Psoas muscle (tissue), 7 donors: ENCODE measurements at regions not wholly inside any gene's neighbourhood (a gene's known extent, or its start where the extent isn't known, plus 50 kb on each side); places are given as distances from the start of the nearest gene placed in this dataset.
"Not testable (repeated sequence)": the region's sequence is repeated elsewhere in the genome, so short reads cannot be mapped to it uniquely, and the experiment has no call there.

Source experiments
- ATAC-seq, 4 donors: fragments of 200-7000 bp; cut with Tn5 transposase; one replicate each; pipeline ENCODE4 v1.9.1; 2020; ENCODE audit warnings: moderate library complexity in 3 of 4, mild to moderate bottlenecking in 2 of 4
- DNase-seq, 2 donors: peaks; one replicate each; pipeline ENCODE4 v3.0.0-alpha.2; 2020
- H3K27ac ChIP-seq: fragments of 200-600 bp; one replicate; pipeline ENCODE4 v1.8.0; 2022
- H3K27me3 ChIP-seq, 3 donors: fragments of 200-600 bp in 1 of 3; one replicate each; pipeline versions ENCODE4 v1.6.1 to v1.8.0; 2013 to 2022; ENCODE audit warnings: low read length in 2 of 3, mild to moderate bottlenecking in 2 of 3, moderate library complexity in 1 of 3; ENCODE audit not compliant: insufficient read depth in 3 of 3
- H3K36me3 ChIP-seq, 2 donors: fragments of 200-600 bp in 1 of 2; one replicate each; pipeline versions ENCODE4 v1.6.1 to v1.8.0; 2013 to 2022; ENCODE audit warnings: low read depth in 1 of 2, mild to moderate bottlenecking in 1 of 2, moderate library complexity in 1 of 2; ENCODE audit not compliant: insufficient read depth in 1 of 2
- H3K4me1 ChIP-seq: fragments of 200-600 bp; one replicate; pipeline ENCODE4 v1.8.0; 2022
- H3K4me3 ChIP-seq: fragments of 200-600 bp; one replicate; pipeline ENCODE4 v1.8.0; 2022; ENCODE audit warnings: mild to moderate bottlenecking
- H3K9me3 ChIP-seq: fragments of 200-600 bp; one replicate; pipeline ENCODE4 v1.8.0; 2022
- WGBS, 3 donors: extraction: QIAGEN DNeasy Blood & Tissue Kit; methylation state at CpG; one replicate each; pipeline versions ENCODE4 v1.1.6 to v1.1.7; 2013; 5-methylcytosine and 5-hydroxymethylcytosine counted together
- intact Hi-C, 2 donors: fragments of 100-400 bp; cut with DNase I; formaldehyde crosslinking; loops; one replicate each; pipeline versions ENCODE4 v1.11.0 to v1.14.2; 2022
- TF ChIP-seq, protein P1 (sequence below): fragments of 200-600 bp; IDR thresholded peaks from one replicate; pipeline ENCODE4 v1.8.0; 2022; ENCODE audit warnings: antibody characterized with exemption
- donor health status: healthy with polysubstance abuse.
- donor health status: DM: no; HTN: no; CAD: no; lungs with moderate emphysema.
- donor health status: Bipolar disorder and iron deficiency.
- donor health status: healthy.
- donor health status: DM: yes; HTN: yes; CAD: no.
- donor health status: DM: no; HTN: no; CAD: no.
- donor health status: DM: yes; HTN: yes; CAD: no.

DNA sequence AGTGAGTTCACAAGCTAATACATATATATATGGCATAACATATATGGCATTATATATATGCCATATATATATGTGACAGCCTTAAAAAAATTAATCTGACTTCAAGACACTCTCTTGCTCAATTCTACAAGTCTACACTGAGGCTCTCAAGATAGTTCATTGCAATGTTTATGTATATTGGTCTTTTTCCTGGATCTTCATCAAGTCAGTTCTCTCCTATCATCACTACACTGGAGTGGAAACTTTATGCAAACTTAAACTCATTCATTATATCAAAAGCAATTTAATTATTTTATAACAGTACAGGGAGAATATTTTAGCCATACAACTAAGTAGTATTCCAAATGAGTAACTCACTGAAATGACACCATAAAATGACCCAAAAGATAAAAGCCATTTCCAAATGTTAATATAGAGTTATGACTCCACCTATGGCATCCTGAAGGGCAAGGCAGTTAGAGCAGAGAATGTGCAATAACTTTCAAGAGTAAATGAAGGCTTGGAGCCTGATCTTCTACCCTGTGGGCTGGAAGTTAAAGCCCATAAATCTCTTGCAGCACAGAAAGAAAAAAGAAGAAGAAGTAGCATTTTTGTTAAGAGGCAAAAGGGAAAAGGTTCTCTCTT is 176.3 kb upstream of the SLIT2 start:
- H3K36me3 ChIP-seq: no peaks in the 10 kb centered on the region
- no peaks in the 10 kb centered on the region for H3K9me3 ChIP-seq
- DNase-seq (no peak), ATAC-seq (no peak)
- no peak overlapping the region for H3K27ac ChIP-seq
- TF ChIP-seq, protein P1, sequence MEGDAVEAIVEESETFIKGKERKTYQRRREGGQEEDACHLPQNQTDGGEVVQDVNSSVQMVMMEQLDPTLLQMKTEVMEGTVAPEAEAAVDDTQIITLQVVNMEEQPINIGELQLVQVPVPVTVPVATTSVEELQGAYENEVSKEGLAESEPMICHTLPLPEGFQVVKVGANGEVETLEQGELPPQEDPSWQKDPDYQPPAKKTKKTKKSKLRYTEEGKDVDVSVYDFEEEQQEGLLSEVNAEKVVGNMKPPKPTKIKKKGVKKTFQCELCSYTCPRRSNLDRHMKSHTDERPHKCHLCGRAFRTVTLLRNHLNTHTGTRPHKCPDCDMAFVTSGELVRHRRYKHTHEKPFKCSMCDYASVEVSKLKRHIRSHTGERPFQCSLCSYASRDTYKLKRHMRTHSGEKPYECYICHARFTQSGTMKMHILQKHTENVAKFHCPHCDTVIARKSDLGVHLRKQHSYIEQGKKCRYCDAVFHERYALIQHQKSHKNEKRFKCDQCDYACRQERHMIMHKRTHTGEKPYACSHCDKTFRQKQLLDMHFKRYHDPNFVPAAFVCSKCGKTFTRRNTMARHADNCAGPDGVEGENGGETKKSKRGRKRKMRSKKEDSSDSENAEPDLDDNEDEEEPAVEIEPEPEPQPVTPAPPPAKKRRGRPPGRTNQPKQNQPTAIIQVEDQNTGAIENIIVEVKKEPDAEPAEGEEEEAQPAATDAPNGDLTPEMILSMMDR: no peak
- no peak overlapping the region for H3K4me3 ChIP-seq
- H3K27me3 ChIP-seq: no peaks in the 10 kb centered on the region
- intact Hi-C loops: no loop called here
- no peaks in the 10 kb centered on the region for H3K4me1 ChIP-seq

DNA sequence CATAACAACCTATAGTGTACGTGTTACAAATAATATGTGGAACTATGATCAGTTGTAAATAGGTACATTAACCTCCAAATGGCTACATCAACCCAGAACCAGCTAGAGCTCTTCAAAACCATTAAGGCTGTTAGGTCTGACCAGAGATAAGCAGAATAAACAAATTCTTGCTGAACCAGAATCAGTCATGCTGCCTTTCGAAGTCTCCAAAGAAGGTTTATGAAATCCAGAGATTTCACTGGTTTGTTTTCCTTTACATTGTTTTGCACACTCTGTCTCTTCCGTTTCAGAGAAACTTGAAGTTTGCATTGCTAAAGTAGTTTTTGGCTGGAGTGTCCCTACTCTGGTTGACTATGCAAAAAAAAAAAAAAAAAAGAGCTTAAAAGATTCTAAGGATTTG is 177.3 kb upstream of the SLIT2 start:
- Histone ChIP-seq H3K27me3 (no peaks in the 10 kb centered on the region), H3K4me3 (no peak overlapping the region), H3K36me3 (no peaks in the 10 kb centered on the region), H3K27ac (no peak overlapping the region), H3K4me1 (no peaks in the 10 kb centered on the region), H3K9me3 (no peaks in the 10 kb centered on the region)
- DNase-seq (no peak), ATAC-seq (no peak)
- TF ChIP-seq, protein P1: no peak
- intact Hi-C loops: no loop called here
- 75 to 80% (median 75%) methylated on average over 3 of the region's 3 CpGs for WGBS, 3 donors

DNA sequence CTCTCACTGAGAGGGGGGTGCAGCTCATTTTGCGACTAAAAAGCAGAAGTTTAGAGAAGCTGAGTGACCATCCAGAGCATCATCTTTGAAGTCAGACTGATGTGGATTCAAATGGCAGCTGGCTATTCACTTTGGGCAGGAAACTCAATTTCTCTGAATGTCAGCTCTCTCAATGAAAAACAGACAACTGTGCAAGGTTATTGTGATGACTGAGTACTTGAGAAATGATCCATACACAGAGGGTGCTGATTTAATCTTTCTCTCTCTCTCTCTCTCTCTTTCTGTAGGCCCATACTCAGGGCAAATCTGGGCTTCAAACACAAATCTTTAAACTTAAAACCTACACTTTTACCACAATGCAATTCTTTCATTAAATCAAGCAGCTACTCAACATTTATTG is 185.8 kb upstream of the SLIT2 start:
- no peak for ATAC-seq
- Histone ChIP-seq H3K27me3 (no peaks in the 10 kb centered on the region), H3K36me3 (no peaks in the 10 kb centered on the region), H3K27ac (no peak overlapping the region), H3K4me3 (no peak overlapping the region), H3K9me3 (no peaks in the 10 kb centered on the region), H3K4me1 (no peaks in the 10 kb centered on the region)
- intact Hi-C loops: no loop called here
- DNase-seq: no peak
- WGBS, 3 donors: 58 to 81% (median 78%) methylated on average over 1 of the region's 1 CpG
- TF ChIP-seq, protein P1: no peak

DNA sequence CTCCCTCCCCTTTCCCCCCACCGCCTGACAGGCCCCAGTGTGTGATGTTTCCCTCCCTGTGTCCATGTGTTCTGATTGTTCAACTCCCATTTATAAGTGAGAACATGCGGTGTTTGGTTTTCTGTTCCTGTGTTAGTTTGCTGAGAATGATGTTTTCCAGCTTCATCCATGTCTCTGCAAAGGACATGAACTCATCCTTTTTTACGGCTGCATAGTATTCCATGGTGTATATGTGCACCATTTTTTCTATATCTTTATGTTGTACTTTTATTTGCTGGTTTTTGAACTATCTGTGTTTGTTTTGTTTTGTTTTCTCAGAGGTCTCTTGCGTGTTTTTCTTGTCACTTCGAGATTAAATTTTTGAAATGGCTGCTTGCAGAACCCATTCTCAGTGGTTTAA is 188.8 kb upstream of the SLIT2 start:
- WGBS, 3 donors: 85 to 95% (median 91%) methylated on average over 5 of the region's 5 CpGs
- H3K4me1 ChIP-seq, H3K4me3 ChIP-seq, DNase-seq, H3K27me3 ChIP-seq, H3K9me3 ChIP-seq, ATAC-seq, H3K36me3 ChIP-seq, H3K27ac ChIP-seq, intact Hi-C loops: not testable (repeated sequence)

DNA sequence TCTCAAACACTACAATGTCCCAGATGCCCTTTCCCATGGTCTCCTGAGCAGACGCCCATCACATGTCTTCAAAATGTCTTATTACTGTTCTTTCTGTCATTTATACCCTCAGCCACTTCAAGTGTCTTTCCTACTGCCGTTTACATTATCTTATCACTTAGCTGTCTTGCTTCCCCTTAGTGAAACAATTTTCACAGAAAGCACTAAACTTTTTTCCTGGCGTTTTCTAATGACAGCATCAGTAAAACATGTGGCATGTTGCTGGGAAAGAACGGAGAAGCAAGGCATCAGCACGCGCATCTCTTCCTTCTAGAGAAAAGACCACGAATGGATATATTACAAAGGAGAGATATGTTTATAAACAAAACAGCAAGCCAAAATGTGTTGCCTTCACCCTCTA is 189.7 kb upstream of the SLIT2 start:
- Histone ChIP-seq H3K4me1 (no peaks in the 10 kb centered on the region), H3K27ac (no peak overlapping the region), H3K36me3 (no peaks in the 10 kb centered on the region), H3K9me3 (no peaks in the 10 kb centered on the region), H3K4me3 (no peak overlapping the region), H3K27me3 (no peaks in the 10 kb centered on the region)
- intact Hi-C loops: no loop called here
- no peak for DNase-seq
- ATAC-seq: no peak
- 75 to 78% (median 76%) methylated on average over 7 of the region's 7 CpGs for WGBS, 3 donors
- TF ChIP-seq, protein P1: no peak
